PC-3 (cell line): ENCODE measurements at regions not wholly inside any gene's neighbourhood (a gene's known extent, or its start where the extent isn't known, plus 50 kb on each side); places are given as distances from the start of the nearest gene placed in this dataset.

Experiments used
- CTCF ChIP-seq: fragments of 300-600 bp; sonication (generic); conservative IDR thresholded peaks from 2 replicates; pipeline ENCODE4 v1.5.1; 2017; ENCODE audit warnings: antibody characterized with exemption, low read depth, mild to moderate bottlenecking, low read length
- EZH2phosphoT487 ChIP-seq: fragments of 300-600 bp; sonication (generic); IDR thresholded peaks from 2 replicates; pipeline ENCODE4 v1.6.1; 2018; ENCODE audit warnings: mild to moderate bottlenecking, antibody characterized with exemption, low read length, borderline replicate concordance

GRCh38 chr6:156269751-156270369, 507.3 kb upstream of the ARID1B start:
- TF ChIP-seq CTCF (no peak), EZH2phosphoT487 (no peak)
